Upper lobe of left lung (tissue), 6 donors: ENCODE measurements at regions not wholly inside any gene's neighbourhood (a gene's known extent, or its start where the extent isn't known, plus 50 kb on each side); places are given as distances from the start of the nearest gene placed in this dataset.
"Not testable (repeated sequence)": the region's sequence is repeated elsewhere in the genome, so short reads cannot be mapped to it uniquely, and the experiment has no call there.

Source experiments
- ATAC-seq, 2 donors: fragments of 200-7000 bp; cut with Tn5 transposase; one replicate each; pipeline ENCODE4 v1.9.1; 2022; ENCODE audit warnings: mild to moderate bottlenecking in 2 of 2, moderate library complexity in 2 of 2; ENCODE audit not compliant: low FRiP score in 2 of 2
- DNase-seq, 2 donors: peaks; one replicate each; pipeline ENCODE4 v3.0.0-alpha.2; 2019 to 2020
- H3K27ac ChIP-seq, 4 donors: fragments of 200-600 bp; sonication (generic); one replicate each; pipeline ENCODE4 v1.5.1; 2016 to 2019
- H3K27me3 ChIP-seq, 4 donors: fragments of 200-600 bp; sonication (generic); one replicate each; pipeline ENCODE4 v1.5.1; 2017 to 2019
- H3K36me3 ChIP-seq, 4 donors: fragments of 200-600 bp; sonication (generic); one replicate each; pipeline ENCODE4 v1.5.1; 2016 to 2019
- H3K4me1 ChIP-seq, 4 donors: fragments of 200-600 bp; sonication (generic); one replicate each; pipeline ENCODE4 v1.5.1; 2018 to 2019
- H3K4me3 ChIP-seq, 4 donors: fragments of 200-600 bp; sonication (generic); one replicate each; pipeline ENCODE4 v1.5.1; 2017 to 2019; ENCODE audit warnings: mild to moderate bottlenecking in 2 of 4, moderate library complexity in 1 of 4
- H3K9me3 ChIP-seq, 4 donors: fragments of 200-600 bp; sonication (generic); one replicate each; pipeline ENCODE4 v1.5.1; 2018 to 2019
- WGBS, 2 donors: methylation state at CpG; one replicate each; pipeline ENCODE4 v1.1.5; 2017 to 2018; 5-methylcytosine and 5-hydroxymethylcytosine counted together
- donor health status: DM: no; HTN: no; CAD: no; lungs with moderate emphysema.
- donor health status: DM: no; HTN: yes; CAD: no; lungs with severe emphysema.

- ATAC-seq, H3K4me1 ChIP-seq, H3K27ac ChIP-seq, H3K36me3 ChIP-seq, H3K9me3 ChIP-seq, DNase-seq, H3K27me3 ChIP-seq, H3K4me3 ChIP-seq: not testable (repeated sequence)
- no CpG with 5 or more reads among the region's 4 CpGs for WGBS, 2 donors
Measured at GRCh38 chr2:97431169-97431725, 158.4 kb downstream of the ANKRD36B start.

DNA sequence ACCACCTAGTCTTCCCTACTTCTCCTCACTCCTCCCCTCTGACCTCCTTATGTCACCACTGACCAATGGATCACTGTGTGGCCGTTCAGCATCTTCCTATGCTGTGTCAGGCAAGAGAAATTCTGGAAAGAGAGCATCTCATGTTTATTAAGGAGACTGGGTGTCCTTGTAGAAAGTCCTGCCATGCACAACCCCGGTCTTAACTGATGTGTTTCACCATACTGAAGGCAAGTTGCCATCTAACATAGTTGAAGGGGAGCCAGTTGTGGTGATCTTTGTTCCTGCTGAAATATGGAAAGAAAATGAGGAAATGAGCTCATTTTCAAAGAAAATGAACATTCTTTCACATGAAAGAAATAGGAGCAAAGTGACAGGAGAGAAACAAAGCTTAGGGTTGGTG is 167.3 kb downstream of the ANKRD36B start:
- H3K27me3 ChIP-seq, H3K4me1 ChIP-seq: not testable (repeated sequence)
- peak in 1 of 2 donors; percentile 42 for ATAC-seq

DNA sequence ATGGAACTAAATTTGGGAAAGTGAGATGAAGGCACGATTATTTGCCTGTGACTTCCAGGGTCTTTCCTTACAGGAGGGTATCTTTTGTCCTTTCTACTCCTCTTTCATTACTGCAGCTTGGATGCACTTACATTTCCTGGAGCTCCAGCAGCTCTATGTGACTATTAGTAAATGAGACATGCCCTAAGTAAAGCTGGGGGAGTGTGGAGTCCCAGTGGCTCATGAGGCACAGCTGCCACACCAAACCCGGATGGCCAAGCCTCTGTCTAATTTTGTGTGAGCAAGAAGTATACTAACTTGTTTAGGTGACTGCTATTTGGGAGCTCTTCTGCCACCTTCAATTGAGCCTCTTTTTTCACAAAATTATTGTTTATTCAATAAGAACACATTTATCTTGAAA is 183.3 kb downstream of the ANKRD36B start:
- not testable (repeated sequence) for H3K36me3 ChIP-seq, H3K27ac ChIP-seq, ATAC-seq, DNase-seq, H3K27me3 ChIP-seq, H3K4me1 ChIP-seq, H3K9me3 ChIP-seq, H3K4me3 ChIP-seq
- no CpG with 5 or more reads among the region's 2 CpGs for WGBS, 2 donors

More for the DNA sequence above, 167.3 kb downstream of the ANKRD36B start:
- not testable (repeated sequence) for H3K4me3 ChIP-seq, H3K9me3 ChIP-seq, DNase-seq, H3K36me3 ChIP-seq, H3K27ac ChIP-seq
- no CpG with 5 or more reads among the region's 2 CpGs for WGBS, 2 donors

DNA sequence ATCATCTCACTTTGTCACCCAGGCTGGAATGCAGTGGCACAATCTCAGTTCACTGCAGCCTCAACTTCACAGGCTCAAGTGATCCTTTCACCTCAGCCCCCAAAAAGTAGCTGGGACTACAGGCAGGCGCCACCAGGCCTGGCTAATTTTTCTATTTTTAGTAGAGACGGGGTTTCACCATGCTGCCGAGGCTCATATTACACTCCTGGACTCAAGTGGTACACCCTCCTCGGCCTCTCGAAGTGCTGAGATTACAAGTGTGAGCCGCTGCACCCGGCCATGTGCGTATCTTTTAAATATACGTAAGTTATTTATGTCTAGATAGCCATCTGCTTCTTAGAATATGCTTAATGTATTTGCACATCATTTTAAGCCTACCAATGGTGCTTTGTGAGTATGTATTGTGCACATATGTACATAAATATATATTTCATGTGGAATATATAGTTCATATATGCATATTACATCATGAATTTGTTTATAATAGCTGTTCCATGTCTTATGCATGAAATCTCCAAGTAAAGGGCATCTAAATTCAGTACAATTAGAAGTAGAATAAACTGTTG is 184.4 kb downstream of the ANKRD36B start:
- no CpG with 5 or more reads among the region's 9 CpGs for WGBS, 2 donors
- ATAC-seq, H3K36me3 ChIP-seq, H3K9me3 ChIP-seq, H3K4me3 ChIP-seq, H3K27ac ChIP-seq, H3K27me3 ChIP-seq, H3K4me1 ChIP-seq: not testable (repeated sequence)
- DNase-seq = peak in 1 of 2 donors; percentile 20

DNA sequence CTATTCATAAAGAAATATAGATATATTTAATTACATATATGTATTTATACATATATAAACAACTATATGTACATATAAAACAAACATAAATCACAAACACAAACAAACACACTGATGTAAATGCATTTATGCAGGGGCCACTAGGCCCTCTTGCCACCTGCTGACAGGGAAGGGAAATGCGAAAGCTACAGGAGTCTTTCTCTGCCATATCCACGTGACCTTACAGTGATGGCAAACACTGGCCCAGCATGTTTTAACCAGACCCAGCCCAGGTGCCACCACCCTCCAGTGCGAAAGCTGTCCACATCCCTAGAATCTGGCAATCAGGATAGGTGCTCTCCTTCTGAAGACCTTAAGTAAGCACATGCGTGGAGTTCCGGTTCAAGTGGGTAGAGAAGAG is 187.0 kb downstream of the ANKRD36B start:
- not testable (repeated sequence) for H3K36me3 ChIP-seq, H3K4me3 ChIP-seq, H3K9me3 ChIP-seq, DNase-seq, ATAC-seq, H3K27ac ChIP-seq, H3K27me3 ChIP-seq, H3K4me1 ChIP-seq
- WGBS, 2 donors = no CpG with 5 or more reads among the region's 5 CpGs

- not testable (repeated sequence) for H3K4me1 ChIP-seq, H3K4me3 ChIP-seq, DNase-seq, H3K27me3 ChIP-seq, ATAC-seq, H3K36me3 ChIP-seq, H3K9me3 ChIP-seq, H3K27ac ChIP-seq
- 67% methylated on average over 3 of the region's 4 CpGs; no CpG with 5 or more reads in 1 of the 2 donors for WGBS, 2 donors
Measured at GRCh38 chr2:97395691-97396090, 194.0 kb downstream of the ANKRD36B start.

DNA sequence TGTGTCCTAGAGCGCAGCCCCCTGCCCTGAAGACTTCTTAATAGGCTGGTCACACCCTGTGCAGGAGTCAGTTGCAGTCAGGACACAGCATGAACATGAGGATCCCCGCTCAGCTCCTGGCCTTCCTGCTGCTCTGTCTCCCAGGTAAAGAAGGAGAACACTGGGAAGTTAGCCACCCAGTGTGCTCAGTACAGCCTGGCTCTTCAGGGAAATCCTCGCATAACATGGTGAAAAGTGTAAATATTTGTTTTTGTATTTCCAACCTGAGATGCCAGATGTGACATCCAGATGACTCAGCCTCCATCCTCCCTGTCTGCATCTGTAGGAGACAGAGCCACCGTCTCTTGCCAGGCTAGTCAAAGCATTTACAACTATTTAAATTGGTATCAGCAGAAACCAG is 203.9 kb downstream of the ANKRD36B start:
- ATAC-seq, H3K4me3 ChIP-seq, H3K27ac ChIP-seq, H3K27me3 ChIP-seq, DNase-seq, H3K9me3 ChIP-seq, H3K36me3 ChIP-seq, H3K4me1 ChIP-seq: not testable (repeated sequence)
- WGBS, 2 donors = no CpG with 5 or more reads among the region's 4 CpGs

DNA sequence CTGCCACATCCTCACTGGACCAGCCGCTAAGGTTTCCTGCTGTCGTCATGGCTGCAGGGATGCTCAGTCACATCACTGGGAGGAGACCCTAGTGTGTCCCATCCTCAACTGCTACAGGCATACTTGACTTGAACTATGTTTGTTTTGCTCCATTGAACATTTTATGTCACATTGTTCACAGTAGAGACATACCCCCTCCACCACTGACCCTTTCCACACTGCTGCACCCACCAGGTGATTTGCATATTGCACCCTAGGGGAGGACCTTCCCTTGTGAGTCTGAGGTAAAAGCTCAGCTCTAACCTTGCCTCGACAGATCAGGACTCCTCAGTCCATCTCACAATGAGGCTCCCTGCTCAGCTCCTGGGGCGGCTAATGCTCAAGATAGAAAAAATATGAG is 213.8 kb downstream of the ANKRD36B start:
- H3K9me3 ChIP-seq, H3K27ac ChIP-seq, H3K4me1 ChIP-seq, H3K36me3 ChIP-seq, DNase-seq, H3K4me3 ChIP-seq, H3K27me3 ChIP-seq: not testable (repeated sequence)
- WGBS, 2 donors = no CpG with 5 or more reads among the region's 4 CpGs
- peak; percentile 14 to 37 for ATAC-seq

- not testable (repeated sequence) for H3K27ac ChIP-seq
Measured at GRCh38 chr2:97374426-97374825, 215.3 kb downstream of the ANKRD36B start.

DNA sequence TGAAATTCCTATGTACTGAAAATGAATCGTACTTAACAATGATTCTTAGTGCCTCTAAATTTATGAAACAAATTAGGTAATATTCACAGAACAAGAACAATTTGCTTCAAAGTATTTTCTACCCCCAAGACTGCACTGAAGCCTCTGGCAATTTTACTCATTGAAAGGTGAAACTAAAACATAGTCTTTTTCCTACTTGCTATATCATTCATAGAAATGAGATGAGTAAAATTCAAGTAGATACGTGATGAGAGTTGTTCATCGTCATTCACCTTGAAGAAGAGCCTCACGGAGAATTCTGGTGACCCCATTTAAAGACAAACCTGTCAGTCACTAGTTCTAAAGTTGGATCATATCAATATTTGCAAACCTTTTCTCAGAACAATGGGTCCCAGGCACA is 226.5 kb downstream of the ANKRD36B start:
- not testable (repeated sequence) for H3K9me3 ChIP-seq, H3K36me3 ChIP-seq, H3K27me3 ChIP-seq, H3K27ac ChIP-seq, DNase-seq, ATAC-seq, H3K4me3 ChIP-seq, H3K4me1 ChIP-seq
- no CpG with 5 or more reads among the region's 4 CpGs for WGBS, 2 donors

More at GRCh38 chr2:97374426-97374825, 215.3 kb downstream of the ANKRD36B start:
- H3K4me1 ChIP-seq, H3K4me3 ChIP-seq, H3K9me3 ChIP-seq, H3K36me3 ChIP-seq, DNase-seq, H3K27me3 ChIP-seq, ATAC-seq: not testable (repeated sequence)
- WGBS, 2 donors = no CpG with 5 or more reads among the region's 7 CpGs
